Caki2 (cell line): ENCODE measurements at regions not wholly inside any gene's neighbourhood (a gene's known extent, or its start where the extent isn't known, plus 50 kb on each side); places are given as distances from the start of the nearest gene placed in this dataset.
"Not testable (repeated sequence)": the region's sequence is repeated elsewhere in the genome, so short reads cannot be mapped to it uniquely, and the experiment has no call there.

ENCODE experiments used
- DNase-seq: peaks from one replicate; pipeline ENCODE4 v3.0.0-alpha.2; 2015; ENCODE audit warnings: low read depth
- in situ Hi-C: cut with HindIII; loops from 2 replicates; pipeline ENCODE4 v1.10.0; 2016; ENCODE audit warnings: low sequenced_read_pairs, low pct_unique_long_range_greater_than_20kb, mixed read lengths

- in situ Hi-C loops, DNase-seq: not testable (repeated sequence)
Observed at GRCh38 chr21:6118336-6118735, 4403.0 kb upstream of the TPTE start.

- in situ Hi-C loops, DNase-seq: not testable (repeated sequence)
Observed at GRCh38 chr21:6120863-6121262, 4400.5 kb upstream of the TPTE start.

- DNase-seq, in situ Hi-C loops: not testable (repeated sequence)
Observed at GRCh38 chr21:6122629-6123028, 4398.8 kb upstream of the TPTE start.

- in situ Hi-C loops, DNase-seq: not testable (repeated sequence)
Observed at GRCh38 chr21:6123224-6123623, 4398.2 kb upstream of the TPTE start.

GRCh38 chr21:6125549-6126240, 4395.7 kb upstream of the TPTE start:
- DNase-seq, result peak; percentile 0
- in situ Hi-C loops, result not testable (repeated sequence)

DNA sequence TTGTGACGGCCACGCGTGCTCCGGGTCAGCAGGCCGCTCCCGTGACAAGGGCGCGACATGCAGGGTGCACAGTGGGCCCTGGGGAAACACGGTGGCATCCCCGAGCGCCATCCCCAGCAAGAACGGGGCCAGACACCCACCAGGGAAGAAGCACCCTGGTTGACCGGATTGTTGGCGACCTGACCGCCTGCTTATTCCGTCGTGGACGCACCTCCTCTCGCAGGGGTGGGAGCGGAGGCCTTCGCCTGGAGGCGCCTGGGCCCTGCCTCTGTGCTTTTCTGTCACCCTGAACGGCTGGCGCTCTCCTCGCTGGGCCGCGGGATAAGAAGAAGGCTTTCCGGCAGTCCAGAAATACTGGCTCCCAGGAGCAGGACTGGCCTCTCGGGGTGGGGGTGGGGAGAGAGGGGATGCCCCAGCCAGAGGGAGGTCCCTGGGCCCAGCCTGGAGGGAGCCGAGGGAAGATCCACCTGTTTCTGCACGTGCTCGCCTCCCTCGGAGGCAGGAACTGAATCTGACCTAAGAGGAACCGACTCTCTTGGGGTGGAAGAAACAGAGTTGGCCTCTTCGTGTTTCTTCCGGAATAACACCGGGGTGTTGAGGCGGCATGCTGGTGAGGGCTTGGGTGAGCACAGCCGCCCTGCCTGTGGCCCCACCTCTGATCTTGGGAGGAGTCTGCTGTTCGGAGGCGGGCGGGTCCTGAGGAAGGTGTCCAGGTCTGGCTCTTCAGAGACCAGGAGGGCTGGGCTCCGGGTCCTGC, 4394.2 kb upstream of the TPTE start:
- in situ Hi-C loops, DNase-seq: not testable (repeated sequence)

- DNase-seq, in situ Hi-C loops: not testable (repeated sequence)
Observed at GRCh38 chr21:6130734-6131133, 4390.6 kb upstream of the TPTE start.

GRCh38 chr21:6133373-6133772, 4388.0 kb upstream of the TPTE start:
- DNase-seq, in situ Hi-C loops: not testable (repeated sequence)

- in situ Hi-C loops, DNase-seq: not testable (repeated sequence)
Observed at GRCh38 chr21:6133852-6134630, 4387.3 kb upstream of the TPTE start.

- in situ Hi-C loops, DNase-seq: not testable (repeated sequence)
Observed at GRCh38 chr21:6136732-6137131, 4384.7 kb upstream of the TPTE start.

GRCh38 chr21:6138244-6139136, 4382.9 kb upstream of the TPTE start:
- DNase-seq, in situ Hi-C loops: not testable (repeated sequence)

DNA sequence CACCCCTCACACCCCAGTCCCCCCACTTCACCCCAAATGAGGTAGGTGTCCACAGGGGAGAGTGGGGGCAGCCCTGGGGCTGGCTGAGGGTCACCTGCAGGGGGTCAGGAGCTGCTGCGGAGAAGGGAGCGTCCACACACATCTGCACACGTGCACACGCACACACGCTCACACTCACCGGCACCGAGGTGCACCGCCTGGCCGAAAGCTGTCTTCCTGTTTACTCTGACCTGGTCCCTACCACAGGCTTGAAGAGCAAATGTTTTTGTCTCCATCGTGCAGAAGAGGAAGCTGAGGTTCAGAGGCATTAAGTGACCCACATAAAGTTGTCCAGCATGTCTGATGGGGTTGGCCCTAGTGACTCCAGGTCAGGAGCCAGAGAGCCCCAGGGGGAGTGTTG, 4382.1 kb upstream of the TPTE start:
- in situ Hi-C loops, DNase-seq: not testable (repeated sequence)

GRCh38 chr21:6139862-6140261, 4381.5 kb upstream of the TPTE start:
- in situ Hi-C loops, DNase-seq: not testable (repeated sequence)

GRCh38 chr21:6140467-6141137, 4380.8 kb upstream of the TPTE start:
- in situ Hi-C loops, DNase-seq: not testable (repeated sequence)

DNA sequence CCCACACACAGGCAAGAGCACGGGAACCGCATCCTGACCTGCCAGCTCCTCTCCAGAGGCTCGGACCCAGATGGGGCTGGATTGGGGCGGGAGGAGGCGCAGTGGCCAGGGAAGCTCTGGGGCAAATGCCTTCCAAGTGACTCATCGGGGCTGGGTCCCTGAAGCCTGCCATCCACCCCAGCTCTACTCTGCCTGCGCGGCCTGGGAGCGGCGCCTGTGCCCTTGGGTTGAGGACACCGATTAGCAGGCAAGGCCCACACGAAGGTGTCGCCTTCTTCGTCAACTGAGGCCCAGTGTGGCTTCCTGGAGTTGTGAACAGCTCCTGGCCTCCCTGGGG, 4380.3 kb upstream of the TPTE start:
- DNase-seq, in situ Hi-C loops: not testable (repeated sequence)

DNA sequence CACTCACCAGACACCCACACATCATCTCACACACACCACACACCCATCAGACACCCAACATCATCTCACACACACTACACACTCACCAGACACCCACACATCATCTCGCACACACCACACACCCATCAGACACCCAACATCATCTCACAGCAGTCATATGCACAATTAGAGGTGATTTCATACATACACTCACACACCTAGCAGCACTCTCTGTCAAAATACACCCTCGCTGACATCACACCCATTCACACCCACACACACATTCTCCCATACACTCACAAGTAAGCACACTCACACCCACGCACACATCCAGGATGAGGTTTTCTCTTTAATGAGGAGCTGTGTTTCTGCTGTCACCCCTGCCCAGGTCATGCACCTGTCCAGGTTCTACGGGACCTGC, 4368.2 kb upstream of the TPTE start:
- DNase-seq, in situ Hi-C loops: not testable (repeated sequence)

GRCh38 chr21:6154524-6155320, 4366.7 kb upstream of the TPTE start:
- DNase-seq, in situ Hi-C loops: not testable (repeated sequence)
